ENCODE measurements at regions not wholly inside any gene's neighbourhood (a gene's known extent, or its start where the extent isn't known, plus 50 kb on each side); places are given as distances from the start of the nearest gene placed in this dataset.

DNA sequence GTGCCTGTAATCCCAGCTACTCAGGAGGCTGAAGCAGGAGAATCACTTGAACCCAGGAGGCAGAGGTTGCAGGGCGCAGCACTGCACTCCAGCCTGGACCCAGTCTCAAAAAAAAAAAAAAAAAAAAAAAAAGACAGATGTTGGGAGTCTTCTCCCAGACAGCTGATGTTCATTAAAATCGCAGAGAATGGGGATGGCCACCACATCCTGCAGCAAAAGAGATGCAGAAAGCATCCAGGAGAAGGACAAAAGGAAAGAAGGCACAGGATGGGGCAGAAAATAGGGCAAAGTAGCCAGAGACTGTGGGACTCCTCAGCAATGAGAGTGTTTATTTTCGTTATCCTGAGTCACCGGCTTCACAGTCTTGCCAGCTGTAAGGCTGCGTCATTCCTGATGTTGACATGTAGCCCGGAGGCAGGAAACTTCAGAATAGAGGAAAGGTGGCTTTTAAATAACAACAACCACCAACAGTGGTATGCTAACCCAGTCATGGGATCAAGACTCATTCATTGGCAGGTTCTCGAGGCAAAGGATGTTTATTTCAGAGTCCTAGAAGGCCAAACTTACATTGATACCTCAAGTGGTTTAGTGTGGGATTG is 149.5 kb upstream of the SVIL start:
- TF ChIP-seq, protein P1, sequence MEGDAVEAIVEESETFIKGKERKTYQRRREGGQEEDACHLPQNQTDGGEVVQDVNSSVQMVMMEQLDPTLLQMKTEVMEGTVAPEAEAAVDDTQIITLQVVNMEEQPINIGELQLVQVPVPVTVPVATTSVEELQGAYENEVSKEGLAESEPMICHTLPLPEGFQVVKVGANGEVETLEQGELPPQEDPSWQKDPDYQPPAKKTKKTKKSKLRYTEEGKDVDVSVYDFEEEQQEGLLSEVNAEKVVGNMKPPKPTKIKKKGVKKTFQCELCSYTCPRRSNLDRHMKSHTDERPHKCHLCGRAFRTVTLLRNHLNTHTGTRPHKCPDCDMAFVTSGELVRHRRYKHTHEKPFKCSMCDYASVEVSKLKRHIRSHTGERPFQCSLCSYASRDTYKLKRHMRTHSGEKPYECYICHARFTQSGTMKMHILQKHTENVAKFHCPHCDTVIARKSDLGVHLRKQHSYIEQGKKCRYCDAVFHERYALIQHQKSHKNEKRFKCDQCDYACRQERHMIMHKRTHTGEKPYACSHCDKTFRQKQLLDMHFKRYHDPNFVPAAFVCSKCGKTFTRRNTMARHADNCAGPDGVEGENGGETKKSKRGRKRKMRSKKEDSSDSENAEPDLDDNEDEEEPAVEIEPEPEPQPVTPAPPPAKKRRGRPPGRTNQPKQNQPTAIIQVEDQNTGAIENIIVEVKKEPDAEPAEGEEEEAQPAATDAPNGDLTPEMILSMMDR (IDR thresholded peaks at IDR 0.05 in 2 of 3, conservative IDR thresholded peaks at IDR 0.05 in 1 of 3; ENCODE audit: control insufficient read depth in 2 of 3, extremely low read depth in 1 of 3, insufficient read depth in 1 of 3, low read depth in 3 of 3, low read length in 3 of 3), result no peak
- TF ChIP-seq, protein P2, sequence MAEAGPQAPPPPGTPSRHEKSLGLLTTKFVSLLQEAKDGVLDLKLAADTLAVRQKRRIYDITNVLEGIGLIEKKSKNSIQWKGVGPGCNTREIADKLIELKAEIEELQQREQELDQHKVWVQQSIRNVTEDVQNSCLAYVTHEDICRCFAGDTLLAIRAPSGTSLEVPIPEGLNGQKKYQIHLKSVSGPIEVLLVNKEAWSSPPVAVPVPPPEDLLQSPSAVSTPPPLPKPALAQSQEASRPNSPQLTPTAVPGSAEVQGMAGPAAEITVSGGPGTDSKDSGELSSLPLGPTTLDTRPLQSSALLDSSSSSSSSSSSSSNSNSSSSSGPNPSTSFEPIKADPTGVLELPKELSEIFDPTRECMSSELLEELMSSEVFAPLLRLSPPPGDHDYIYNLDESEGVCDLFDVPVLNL (IDR thresholded peaks at IDR 0.05; ENCODE audit: low read depth, low read length), result no peak
- no peak for TF ChIP-seq CREM (IDR thresholded peaks at IDR 0.05; ENCODE audit: low read depth)
- no peak for TF ChIP-seq EZH2 (IDR thresholded peaks at IDR 0.05; ENCODE audit: borderline replicate concordance, control insufficient read depth, low read depth, low read length)
- no peak for TF ChIP-seq SP1 (IDR thresholded peaks at IDR 0.05; ENCODE audit: low read depth, low read length)
- TF ChIP-seq, protein P3, sequence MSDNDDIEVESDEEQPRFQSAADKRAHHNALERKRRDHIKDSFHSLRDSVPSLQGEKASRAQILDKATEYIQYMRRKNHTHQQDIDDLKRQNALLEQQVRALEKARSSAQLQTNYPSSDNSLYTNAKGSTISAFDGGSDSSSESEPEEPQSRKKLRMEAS (IDR thresholded peaks at IDR 0.05; ENCODE audit: low read depth, low read length), result no peak
- TF ChIP-seq KLF5 (IDR thresholded peaks at IDR 0.05; ENCODE audit: partially characterized antibody), result no peak
- no peak for TF ChIP-seq POLR2AphosphoS5 (IDR thresholded peaks at IDR 0.05; ENCODE audit: low read length)
- no peak for TF ChIP-seq NBN (IDR thresholded peaks at IDR 0.05)
